K562 (cell line): ENCODE measurements at regions not wholly inside any gene's neighbourhood (a gene's known extent, or its start where the extent isn't known, plus 50 kb on each side); places are given as distances from the start of the nearest gene placed in this dataset.

Experiments used
- ATAC-seq: fragments of 200-7000 bp; cut with Tn5 transposase; 3 replicates; pipeline ENCODE4 v1.9.1; 2020; ENCODE audit warnings: moderate library complexity
- BruUV-seq: library from RNA; stranded (reverse); fragments of 400-500 nt; replicated peaks from 2 replicates; lab custom pipeline; 2021; lab: Mats Ljungman, UMichigan
- CTCF ChIA-PET: fragments of 300-600 bp; formaldehyde crosslinking; extraction: SDS; loops from one replicate; lab custom pipeline; 2021; ENCODE audit warnings: low intra/inter-chr PET ratio; lab: Yijun Ruan, JAX
- POLR2A ChIA-PET: fragments of 300-600, 350-650 bp; sonication (Branson Sonifier 250); formaldehyde crosslinking; extraction: SDS; loops from one replicate; lab custom pipeline; 2021; ENCODE audit warnings: antibody characterized with exemption, inconsistent platforms; lab: Yijun Ruan, JAX
- DNase-seq, 4 experiments: peaks; one replicate each; pipeline versions ENCODE4 v3.0.0 to v3.0.0-alpha.2; 2011 to 2018; ENCODE audit warnings: low spot score in 3 of 4, mixed read lengths in 3 of 4; ENCODE audit errors: extremely low read depth in 1 of 4
- FAIRE-seq: peaks from 2 replicates; lab custom pipeline; 2011; peaks lifted over from hg19 to GRCh38; lab: Jason Lieb, UNC
- H2AFZ ChIP-seq: 2 replicates; pipeline ENCODE4 v1.6.0; 2011; ENCODE audit warnings: low read depth, low read length, control low read depth, inconsistent platforms
- H3K27ac ChIP-seq: fragments of 200-600 bp; 3 replicates; pipeline ENCODE4 v1.8.0; 2011; ENCODE audit warnings: low read depth, mild to moderate bottlenecking, control low read depth, inconsistent platforms, low read length, moderate library complexity, mixed read lengths; ENCODE audit errors: extremely low read depth
- H3K27me3 ChIP-seq, 2 experiments: fragments of 300-600 bp in 1 of 2; 2 replicates in 1 of 2; 3 replicates in 1 of 2; pipeline versions ENCODE4 v1.6.0 to v1.8.0; 2011; ENCODE audit warnings: inconsistent platforms in 2 of 2, low read length in 2 of 2, mild to moderate bottlenecking in 1 of 2, mixed read lengths in 1 of 2, moderate library complexity in 1 of 2; ENCODE audit not compliant: control insufficient read depth in 2 of 2, insufficient read depth in 2 of 2
- H3K36me3 ChIP-seq: fragments of 300-600 bp; 3 replicates; pipeline ENCODE4 v1.8.0; 2011; ENCODE audit warnings: mild to moderate bottlenecking, low read length, inconsistent platforms; ENCODE audit not compliant: control insufficient read depth, insufficient read depth
- H3K4me1 ChIP-seq, 2 experiments: fragments of 200-600 bp in 1 of 2; replicated peaks in 1 of 2; 2 replicates in 1 of 2; 3 replicates in 1 of 2; pipeline versions ENCODE4 v1.5.1 to v1.8.0; 2011; ENCODE audit warnings: inconsistent platforms in 2 of 2, low read length in 2 of 2, mild to moderate bottlenecking in 1 of 2, mixed read lengths in 1 of 2, moderate library complexity in 1 of 2; ENCODE audit not compliant: control insufficient read depth in 2 of 2, insufficient read depth in 2 of 2
- H3K4me2 ChIP-seq: 2 replicates; pipeline ENCODE4 v1.6.1; 2011; ENCODE audit warnings: low read length, control low read depth, inconsistent platforms, mixed read lengths; ENCODE audit not compliant: insufficient read depth
- H3K4me3 ChIP-seq: fragments of 200-600 bp; sonication (generic), shearing (Covaris generic); 2 replicates; pipeline ENCODE4 v1.5.1; 2016; ENCODE audit warnings: control low read depth, inconsistent platforms
- H3K79me2 ChIP-seq: fragments of 200-600 bp; 3 replicates; pipeline ENCODE4 v1.8.0; 2011; ENCODE audit warnings: low read length, inconsistent platforms; ENCODE audit not compliant: control insufficient read depth, insufficient read depth
- H3K9ac ChIP-seq, 2 experiments: 2 replicates each; pipeline versions ENCODE4 v1.6.0 to v1.6.1; 2011; ENCODE audit warnings: low read depth in 2 of 2, low read length in 2 of 2, control low read depth in 1 of 2, inconsistent platforms in 1 of 2, mild to moderate bottlenecking in 1 of 2, mixed read lengths in 1 of 2; ENCODE audit not compliant: insufficient read depth in 1 of 2
- H3K9me1 ChIP-seq: one replicate; pipeline ENCODE4 v1.6.0; 2011; ENCODE audit warnings: inconsistent platforms, mild to moderate bottlenecking, low read length, moderate library complexity; ENCODE audit not compliant: control insufficient read depth, insufficient read depth
- H3K9me3 ChIP-seq: replicated peaks from 2 replicates; pipeline ENCODE4 v1.5.1; 2011; ENCODE audit warnings: low read depth, low read length, inconsistent platforms; ENCODE audit not compliant: control insufficient read depth, insufficient read depth
- H4K20me1 ChIP-seq: replicated peaks from 2 replicates; pipeline ENCODE4 v1.6.1; 2011; ENCODE audit warnings: low read length, inconsistent platforms, mixed read lengths; ENCODE audit not compliant: control insufficient read depth, insufficient read depth
- ETV5 ChIP-seq: sonication (generic); formaldehyde crosslinking; IDR thresholded peaks from 2 replicates; pipeline ENCODE4 v1.4.0; 2020; ENCODE audit warnings: low read depth, mild to moderate bottlenecking, missing genetic modification reagents
- FOXJ3 ChIP-seq: sonication (generic); formaldehyde crosslinking; IDR thresholded peaks from 2 replicates; pipeline ENCODE4 v1.4.0; 2020; ENCODE audit warnings: mild to moderate bottlenecking, missing genetic modification reagents
- FOXK2 ChIP-seq, 2 experiments: fragments of 450-650 bp; IDR thresholded peaks in 1 of 2; conservative IDR thresholded peaks in 1 of 2; 2 replicates each; pipeline ENCODE4 v1.6.1; 2016; ENCODE audit warnings: low read depth in 2 of 2, mild to moderate bottlenecking in 1 of 2
- HNRNPUL1 ChIP-seq: fragments of 200-400 bp; formaldehyde crosslinking; IDR thresholded peaks from 2 replicates; pipeline ENCODE4 v1.6.1; 2017; ENCODE audit warnings: low read length
- KLF13 ChIP-seq: fragments of 450-650 bp; IDR thresholded peaks from 2 replicates; pipeline ENCODE4 v1.6.1; 2016; ENCODE audit warnings: missing genetic modification characterization, low read depth, mild to moderate bottlenecking, missing compliant biosample characterization, moderate library complexity, borderline replicate concordance
- MTA2 ChIP-seq: fragments of 450-650 bp; IDR thresholded peaks from 2 replicates; pipeline ENCODE4 v1.6.1; 2016; ENCODE audit warnings: low read depth
- SMAD4 ChIP-seq: fragments of 250-450 bp; sonication (Bioruptor Pico); conservative IDR thresholded peaks from 2 replicates; pipeline ENCODE4 v1.8.0; 2021; ENCODE audit warnings: inconsistent platforms, mild to moderate bottlenecking, moderate library complexity
- STAT5B ChIP-seq: fragments of 250-450 bp; sonication (Bioruptor Pico); IDR thresholded peaks from 2 replicates; pipeline ENCODE4 v1.8.0; 2021; ENCODE audit warnings: mild to moderate bottlenecking, inconsistent platforms
- YY1 ChIP-seq, 3 experiments: IDR thresholded peaks; 2 replicates each; pipeline ENCODE4 v1.6.1; 2011; ENCODE audit warnings: low read length in 2 of 3, mild to moderate bottlenecking in 2 of 3, moderate library complexity in 2 of 3, borderline replicate concordance in 1 of 3, control low read depth in 1 of 3, low read depth in 1 of 3; ENCODE audit not compliant: insufficient read depth in 3 of 3, insufficient replicate concordance in 2 of 3, control insufficient read depth in 1 of 3, insufficient read length in 1 of 3; ENCODE audit errors: extremely low read depth in 1 of 3
- ZNF347 ChIP-seq: fragments of 450-650 bp; formaldehyde crosslinking; IDR thresholded peaks from 2 replicates; pipeline ENCODE4 v1.4.0; 2020; ENCODE audit warnings: low read depth, mild to moderate bottlenecking, moderate library complexity
- WGBS: fragments of 100-300 bp; shearing (Covaris generic); methylation state at CpG from one replicate; pipeline ENCODE4 v1.1.6; 2016; ENCODE audit warnings: low coverage, mixed read lengths; ENCODE audit not compliant: insufficient coverage; ENCODE audit errors: missing lambda C conversion rate; 5-methylcytosine and 5-hydroxymethylcytosine counted together
- in situ Hi-C: fragments of 300-500 bp; cut with MboI; formaldehyde crosslinking; loops from 4 replicates; pipeline ENCODE4 v1.15.0; 2018; ENCODE audit warnings: inconsistent platforms, mixed read lengths
- intact Hi-C: fragments of 100-400 bp; cut with micrococcal nuclease; formaldehyde crosslinking; loops from 2 replicates; pipeline ENCODE4 v1.14.2; 2022
- TF ChIP-seq, protein P1 (sequence below): fragments of 450-650 bp; formaldehyde crosslinking; IDR thresholded peaks from 2 replicates; pipeline ENCODE4 v1.4.0; 2022; ENCODE audit warnings: mild to moderate bottlenecking, moderate library complexity
- TF ChIP-seq, protein P2 (sequence below), 2 experiments: fragments of 450-650 bp; IDR thresholded peaks; 2 replicates each; pipeline ENCODE4 v1.6.1; 2016; ENCODE audit warnings: mild to moderate bottlenecking in 2 of 2, borderline replicate concordance in 1 of 2, low read depth in 1 of 2, moderate library complexity in 1 of 2

DNA sequence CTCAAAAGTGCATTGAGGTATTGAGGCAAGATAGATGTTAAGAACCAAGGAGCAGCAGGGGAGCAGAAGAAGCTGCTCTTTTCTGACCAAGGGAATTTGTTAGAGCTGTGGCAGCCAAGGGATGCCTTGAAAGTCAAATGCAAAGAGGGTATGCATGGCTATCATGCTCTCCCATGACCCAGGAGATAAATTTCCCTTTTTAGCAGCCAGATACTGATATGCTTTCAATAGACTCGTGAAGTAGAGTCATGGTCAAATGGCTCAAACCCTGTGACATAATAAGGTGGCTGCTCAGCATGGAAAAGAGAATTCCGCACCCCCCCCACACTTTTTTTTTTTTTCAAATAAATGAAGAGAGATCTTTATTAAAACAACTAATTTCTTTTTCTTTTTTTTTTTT lies 180.9 kb upstream of the ACTBL2 start:
- no peak for ATAC-seq
- H3K9ac ChIP-seq = no peak overlapping the region
- no peaks in the 10 kb centered on the region for H3K36me3 ChIP-seq
- POLR2A ChIA-PET = no interaction called here
- no peak overlapping the region for H3K27ac ChIP-seq
- no peak for FAIRE-seq
- no peak overlapping the region for H2AFZ ChIP-seq
- H3K4me1 ChIP-seq = no peaks in the 10 kb centered on the region
- no peaks in the 10 kb centered on the region for H3K9me3 ChIP-seq
- BruUV-seq = no TSS peak
- in situ Hi-C loops (no loop called here), intact Hi-C loops (no loop called here)
- CTCF ChIA-PET = no interaction called here
- H3K27me3 ChIP-seq = no peaks in the 10 kb centered on the region
- H3K4me3 ChIP-seq = no peak overlapping the region
- peaks cover 3% of the 10 kb centered on the region for H3K9me1 ChIP-seq
- no peak for DNase-seq
- H3K4me2 ChIP-seq = no peak overlapping the region
- H3K79me2 ChIP-seq = no peaks in the 10 kb centered on the region
- H4K20me1 ChIP-seq = no peaks in the 10 kb centered on the region
- WGBS = 9% methylated on average over 1 of the region's 2 CpGs
- no peak for TF ChIP-seq YY1 (IDR thresholded peaks at IDR 0.05; ENCODE audit: borderline replicate concordance in 1 of 3, control insufficient read depth in 1 of 3, extremely low read depth in 1 of 3, insufficient read depth in 3 of 3, insufficient read length in 1 of 3, insufficient replicate concordance in 2 of 3, low read depth in 1 of 3, low read length in 2 of 3)
- TF ChIP-seq, protein P1, sequence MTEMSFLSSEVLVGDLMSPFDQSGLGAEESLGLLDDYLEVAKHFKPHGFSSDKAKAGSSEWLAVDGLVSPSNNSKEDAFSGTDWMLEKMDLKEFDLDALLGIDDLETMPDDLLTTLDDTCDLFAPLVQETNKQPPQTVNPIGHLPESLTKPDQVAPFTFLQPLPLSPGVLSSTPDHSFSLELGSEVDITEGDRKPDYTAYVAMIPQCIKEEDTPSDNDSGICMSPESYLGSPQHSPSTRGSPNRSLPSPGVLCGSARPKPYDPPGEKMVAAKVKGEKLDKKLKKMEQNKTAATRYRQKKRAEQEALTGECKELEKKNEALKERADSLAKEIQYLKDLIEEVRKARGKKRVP = no peak
- TF ChIP-seq ETV5 (CRISPR knock-in tag) = no peak
- TF ChIP-seq FOXJ3 (CRISPR knock-in tag) = no peak
- TF ChIP-seq STAT5B = no peak
- TF ChIP-seq, protein P2, sequence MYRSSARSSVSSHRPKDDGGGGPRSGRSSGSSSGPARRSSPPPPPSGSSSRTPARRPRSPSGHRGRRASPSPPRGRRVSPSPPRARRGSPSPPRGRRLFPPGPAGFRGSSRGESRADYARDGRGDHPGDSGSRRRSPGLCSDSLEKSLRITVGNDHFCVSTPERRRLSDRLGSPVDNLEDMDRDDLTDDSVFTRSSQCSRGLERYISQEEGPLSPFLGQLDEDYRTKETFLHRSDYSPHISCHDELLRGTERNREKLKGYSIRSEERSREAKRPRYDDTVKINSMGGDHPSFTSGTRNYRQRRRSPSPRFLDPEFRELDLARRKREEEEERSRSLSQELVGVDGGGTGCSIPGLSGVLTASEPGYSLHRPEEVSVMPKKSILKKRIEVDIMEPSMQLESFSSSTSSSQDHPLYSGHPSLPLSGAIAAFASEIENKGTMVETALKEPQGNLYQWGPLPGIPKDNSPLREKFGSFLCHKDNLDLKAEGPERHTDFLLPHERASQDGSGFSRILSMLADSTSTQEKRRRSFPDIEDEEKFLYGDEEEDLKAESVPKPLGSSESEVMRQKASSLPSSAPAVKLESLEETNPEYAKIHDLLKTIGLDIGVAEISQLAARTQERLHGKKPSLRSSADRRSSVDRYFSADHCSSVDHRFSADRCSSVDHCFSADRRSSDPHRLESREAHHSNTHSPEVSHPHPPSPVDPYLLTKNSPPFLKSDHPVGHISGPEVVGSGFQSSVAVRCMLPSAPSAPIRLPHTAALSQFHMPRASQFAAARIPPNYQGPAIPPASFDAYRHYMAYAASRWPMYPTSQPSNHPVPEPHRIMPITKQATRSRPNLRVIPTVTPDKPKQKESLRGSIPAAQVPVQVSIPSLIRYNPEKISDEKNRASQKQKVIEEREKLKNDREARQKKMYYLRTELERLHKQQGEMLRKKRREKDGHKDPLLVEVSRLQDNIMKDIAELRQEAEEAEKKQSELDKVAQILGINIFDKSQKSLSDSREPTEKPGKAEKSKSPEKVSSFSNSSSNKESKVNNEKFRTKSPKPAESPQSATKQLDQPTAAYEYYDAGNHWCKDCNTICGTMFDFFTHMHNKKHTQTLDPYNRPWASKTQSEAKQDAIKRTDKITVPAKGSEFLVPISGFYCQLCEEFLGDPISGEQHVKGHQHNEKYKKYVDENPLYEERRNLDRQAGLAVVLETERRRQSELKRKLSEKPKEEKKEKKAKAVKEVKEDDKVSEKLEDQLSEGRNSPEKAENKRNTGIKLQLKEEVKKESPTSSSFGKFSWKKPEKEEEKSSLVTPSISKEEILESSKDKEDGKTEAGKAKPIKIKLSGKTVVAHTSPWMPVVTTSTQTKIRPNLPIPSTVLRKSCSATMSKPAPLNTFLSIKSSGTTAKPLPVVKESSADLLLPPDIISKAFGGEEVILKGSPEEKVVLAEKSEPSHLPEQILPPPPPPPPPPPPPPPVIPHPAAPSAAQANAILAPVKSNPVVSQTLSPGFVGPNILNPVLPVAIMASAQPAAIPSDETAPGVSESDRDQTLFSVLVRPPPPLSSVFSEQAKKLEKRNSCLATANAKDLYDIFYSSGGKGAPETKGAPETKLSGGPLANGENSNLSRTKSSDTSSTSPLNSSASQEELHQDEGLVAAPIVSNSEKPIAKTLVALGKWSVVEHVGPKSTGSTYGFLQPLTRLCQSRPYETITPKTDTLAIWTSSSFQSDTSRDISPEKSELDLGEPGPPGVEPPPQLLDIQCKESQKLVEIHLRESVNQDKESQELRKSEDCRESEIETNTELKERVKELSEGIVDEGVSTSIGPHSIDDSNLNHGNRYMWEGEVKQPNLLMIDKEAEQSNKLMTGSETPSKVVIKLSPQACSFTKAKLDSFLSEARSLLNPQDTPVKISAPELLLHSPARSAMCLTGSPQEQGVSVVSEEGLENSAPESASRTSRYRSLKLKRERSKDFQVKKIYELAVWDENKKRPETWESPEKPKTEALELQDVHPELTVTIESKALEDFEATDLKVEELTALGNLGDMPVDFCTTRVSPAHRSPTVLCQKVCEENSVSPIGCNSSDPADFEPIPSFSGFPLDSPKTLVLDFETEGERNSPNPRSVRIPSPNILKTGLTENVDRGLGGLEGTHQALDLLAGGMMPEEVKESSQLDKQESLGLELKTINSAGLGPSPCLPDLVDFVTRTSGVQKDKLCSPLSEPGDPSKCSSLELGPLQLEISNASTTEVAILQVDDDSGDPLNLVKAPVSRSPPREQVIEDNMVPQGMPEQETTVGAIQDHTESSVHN (IDR thresholded peaks at IDR 0.05; ENCODE audit: borderline replicate concordance in 1 of 2, low read depth in 1 of 2) = no peak
- no peak for TF ChIP-seq HNRNPUL1
- TF ChIP-seq FOXK2 (conservative IDR thresholded peaks at IDR 0.05 in 1 of 2, IDR thresholded peaks at IDR 0.05 in 1 of 2; ENCODE audit: low read depth in 2 of 2) = no peak
- TF ChIP-seq KLF13 (tag) = no peak
- TF ChIP-seq MTA2 = no peak
- no peak for TF ChIP-seq ZNF347 (CRISPR knock-in tag)
- TF ChIP-seq SMAD4 = no peak
